ENCODE measurements at regions not wholly inside any gene's neighbourhood (a gene's known extent, or its start where the extent isn't known, plus 50 kb on each side); places are given as distances from the start of the nearest gene placed in this dataset.

- TF ChIP-seq GATA3 (IDR thresholded peaks at IDR 0.05; ENCODE audit: low read depth, low read length) (no peak), GATA2 (IDR thresholded peaks at IDR 0.05; ENCODE audit: low read depth, low read length) (no peak)
Measured at GRCh38 chr6:121959501-121959900, 440.0 kb upstream of the HSF2 start.

DNA sequence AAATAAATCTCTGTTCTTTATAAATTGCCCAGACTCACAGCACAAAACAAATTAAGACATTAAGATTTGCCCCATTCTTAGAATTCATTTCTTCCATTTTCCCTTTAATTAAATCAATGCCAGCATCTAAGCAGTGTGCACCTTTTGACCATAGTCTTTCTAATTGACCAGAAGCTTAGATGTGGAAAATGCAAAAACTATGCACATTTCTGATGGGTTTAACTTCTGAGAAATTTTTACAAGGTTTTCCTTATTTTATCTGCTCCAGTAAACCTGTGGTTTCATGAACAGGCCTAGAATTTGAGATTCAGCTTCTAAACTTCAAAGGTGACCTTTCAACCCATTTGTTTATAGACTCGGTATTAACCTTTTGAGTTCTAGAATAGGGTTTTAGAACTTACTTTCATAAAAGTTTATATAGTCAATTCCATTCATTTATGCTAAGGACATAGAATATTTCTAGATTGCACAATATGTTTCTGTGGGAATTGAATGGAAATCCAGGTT lies 437.8 kb upstream of the HSF2 start:
- TF ChIP-seq GATA2 (IDR thresholded peaks at IDR 0.05; ENCODE audit: low read depth, low read length) (no peak), GATA3 (IDR thresholded peaks at IDR 0.05; ENCODE audit: low read depth, low read length) (no peak)

DNA sequence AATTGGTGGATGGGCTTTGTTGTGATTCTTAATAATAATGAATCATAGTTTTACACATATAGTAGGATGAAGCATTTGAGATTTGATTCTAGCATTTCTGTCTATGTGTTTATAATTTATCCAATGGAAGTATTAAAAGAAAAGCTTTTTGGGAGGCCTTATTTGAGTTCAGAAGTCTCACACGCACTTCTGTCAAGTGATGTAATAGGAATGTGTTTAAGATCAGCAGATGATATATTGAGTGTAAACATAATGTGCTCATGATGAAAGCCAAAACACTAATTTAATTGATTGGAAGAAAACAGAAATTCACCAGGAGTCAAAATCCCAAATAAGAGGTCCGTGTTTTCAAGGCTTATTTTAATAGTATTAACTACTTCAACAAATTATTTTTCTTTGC lies 435.6 kb upstream of the HSF2 start:
- no peak for TF ChIP-seq GATA3 (IDR thresholded peaks at IDR 0.05; ENCODE audit: low read depth, low read length)
- TF ChIP-seq GATA2 (IDR thresholded peaks at IDR 0.05; ENCODE audit: low read depth, low read length): no peak

DNA sequence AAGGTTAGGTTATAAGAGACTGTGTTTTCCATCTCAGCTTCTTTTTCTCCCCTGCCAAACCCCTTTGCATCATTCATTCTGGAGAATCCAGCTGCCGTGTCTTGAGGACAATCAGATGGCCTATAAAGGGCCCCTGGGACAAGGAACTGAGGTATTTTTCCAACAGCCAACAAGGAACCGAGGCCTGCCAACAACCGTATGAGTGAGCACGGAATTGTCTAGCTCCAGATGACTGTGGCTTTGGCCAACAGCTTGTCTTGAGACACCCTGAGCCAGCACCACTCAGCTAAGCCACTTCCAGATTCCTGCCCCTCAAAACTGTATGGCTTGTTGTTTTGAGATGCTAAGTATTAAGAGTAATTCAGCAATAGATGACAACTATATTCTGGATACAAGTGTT lies 433.7 kb upstream of the HSF2 start:
- no peak for TF ChIP-seq GATA3 (IDR thresholded peaks at IDR 0.05; ENCODE audit: low read depth, low read length)
- no peak for TF ChIP-seq GATA2 (IDR thresholded peaks at IDR 0.05; ENCODE audit: low read depth, low read length)

DNA sequence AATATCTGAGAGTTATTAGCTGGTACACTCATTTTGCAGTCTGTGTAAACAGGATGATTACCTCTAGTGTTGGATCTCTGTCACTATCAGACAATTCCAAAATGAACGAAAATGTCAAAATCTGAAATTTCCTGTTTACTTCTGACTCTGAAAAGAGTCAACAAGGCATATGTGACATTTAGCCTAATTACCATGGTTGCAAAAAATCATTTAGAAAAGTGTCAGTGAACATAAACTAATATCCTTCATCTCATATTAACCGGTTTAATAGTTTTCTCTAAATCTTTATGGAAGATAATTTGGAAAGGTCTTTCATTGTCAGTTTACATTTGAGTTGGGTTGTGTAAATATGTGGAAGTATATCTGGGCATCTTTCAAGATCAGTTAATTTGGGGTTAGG lies 431.8 kb upstream of the HSF2 start:
- TF ChIP-seq GATA2 (IDR thresholded peaks at IDR 0.05; ENCODE audit: low read depth, low read length) (no peak), GATA3 (IDR thresholded peaks at IDR 0.05; ENCODE audit: low read depth, low read length) (no peak)

DNA sequence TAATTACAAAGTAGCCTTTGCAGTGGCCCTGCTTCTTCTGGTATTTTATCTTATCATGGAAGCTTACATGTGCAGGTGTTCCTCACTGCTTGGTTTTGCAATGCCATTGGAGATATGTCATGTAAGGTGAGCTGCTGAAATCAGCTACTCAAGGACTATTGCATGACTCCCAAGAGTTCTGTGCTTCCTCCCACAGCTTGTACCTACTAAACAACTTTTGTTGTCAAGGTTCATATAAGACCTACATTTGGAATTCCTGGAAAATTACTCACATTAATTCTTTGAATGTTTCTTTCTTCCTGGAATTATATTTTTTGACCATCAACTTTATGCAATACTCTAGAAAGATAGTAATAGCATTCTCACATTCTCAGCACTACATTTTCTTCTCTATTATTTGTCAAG lies 427.5 kb upstream of the HSF2 start:
- TF ChIP-seq GATA2 (IDR thresholded peaks at IDR 0.05; ENCODE audit: low read depth, low read length) (no peak), GATA3 (IDR thresholded peaks at IDR 0.05; ENCODE audit: low read depth, low read length) (no peak)

DNA sequence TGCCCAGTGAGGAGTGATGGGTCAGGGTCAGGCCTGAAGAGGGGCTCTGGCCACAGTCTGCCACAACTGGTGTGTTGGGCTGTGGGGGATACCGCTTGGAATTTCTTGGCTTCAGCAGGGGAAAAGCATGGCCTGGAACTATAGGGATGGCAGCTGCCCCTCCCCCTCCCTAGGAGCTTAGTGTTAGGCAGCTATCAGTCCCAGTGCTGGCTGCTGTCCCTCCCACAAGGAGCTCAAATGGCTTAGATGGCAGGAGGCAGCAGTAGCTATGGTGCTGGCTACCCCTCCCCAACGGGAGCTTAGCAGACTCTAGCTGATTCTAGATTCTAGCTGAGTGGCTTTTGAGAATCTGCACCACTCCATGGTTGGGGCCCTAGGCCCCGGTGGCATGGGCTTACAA lies 414.5 kb upstream of the HSF2 start:
- TF ChIP-seq GATA2 (IDR thresholded peaks at IDR 0.05; ENCODE audit: low read depth, low read length) (no peak), GATA3 (IDR thresholded peaks at IDR 0.05; ENCODE audit: low read depth, low read length) (no peak)

- TF ChIP-seq GATA2 (IDR thresholded peaks at IDR 0.05; ENCODE audit: low read depth, low read length) (no peak), GATA3 (IDR thresholded peaks at IDR 0.05; ENCODE audit: low read depth, low read length) (no peak)
Measured at GRCh38 chr6:121993362-121993761, 406.1 kb upstream of the HSF2 start.

DNA sequence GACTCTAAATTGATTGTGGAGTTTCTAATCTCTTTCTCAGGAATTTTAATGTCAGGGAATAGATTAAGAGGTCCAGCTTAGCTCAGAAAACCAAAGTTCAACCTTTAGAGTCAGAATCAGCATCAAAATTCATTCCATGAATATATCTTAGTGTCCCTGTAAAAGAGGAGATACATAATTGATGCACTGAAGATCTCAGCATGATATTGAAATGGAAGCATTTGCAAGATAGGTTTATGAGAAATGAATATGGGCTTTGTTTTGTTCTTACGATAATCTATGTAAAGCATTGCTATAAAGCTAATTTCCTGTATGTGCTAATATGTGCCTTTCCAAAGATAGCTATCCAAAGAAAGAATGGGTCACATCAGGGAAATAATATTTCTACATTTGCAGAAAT lies 404.5 kb upstream of the HSF2 start:
- TF ChIP-seq GATA2 (IDR thresholded peaks at IDR 0.05; ENCODE audit: low read depth, low read length) (no peak), GATA3 (IDR thresholded peaks at IDR 0.05; ENCODE audit: low read depth, low read length) (no peak)

GRCh38 chr6:121998631-121999030 lies 400.8 kb upstream of the HSF2 start:
- TF ChIP-seq GATA2 (IDR thresholded peaks at IDR 0.05; ENCODE audit: low read depth, low read length): no peak
- TF ChIP-seq GATA3 (IDR thresholded peaks at IDR 0.05; ENCODE audit: low read depth, low read length): no peak

DNA sequence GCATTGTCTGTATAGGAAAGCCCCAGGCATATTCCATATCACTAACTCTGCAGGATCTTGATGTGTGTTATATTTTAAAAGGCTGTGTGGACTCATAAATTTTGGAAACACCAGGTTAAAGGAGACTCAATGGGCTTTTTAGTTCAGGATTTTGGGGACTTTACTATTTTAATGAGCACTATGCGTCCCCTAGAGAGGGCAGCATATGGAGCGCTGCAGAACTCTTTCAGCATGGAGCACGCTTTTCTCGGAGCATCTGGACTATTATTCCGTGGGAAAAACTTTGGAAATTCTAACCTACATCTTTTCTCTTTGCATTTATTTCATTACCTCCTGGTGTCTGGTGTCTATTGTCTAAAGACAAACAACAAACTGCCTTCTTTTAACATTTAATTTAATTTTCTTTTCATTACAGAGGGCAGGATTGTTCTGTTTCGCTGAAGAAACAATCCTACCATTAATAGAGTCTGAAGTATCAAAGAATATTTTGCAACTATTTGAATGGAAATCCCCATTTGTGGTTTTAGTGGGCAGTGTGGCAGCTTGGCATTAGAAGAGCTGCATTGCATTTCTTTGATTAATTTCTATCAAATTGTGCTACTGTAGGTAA lies 399.9 kb upstream of the HSF2 start:
- no peak for TF ChIP-seq GATA2 (IDR thresholded peaks at IDR 0.05; ENCODE audit: low read depth, low read length)
- no peak for TF ChIP-seq GATA3 (IDR thresholded peaks at IDR 0.05; ENCODE audit: low read depth, low read length)

DNA sequence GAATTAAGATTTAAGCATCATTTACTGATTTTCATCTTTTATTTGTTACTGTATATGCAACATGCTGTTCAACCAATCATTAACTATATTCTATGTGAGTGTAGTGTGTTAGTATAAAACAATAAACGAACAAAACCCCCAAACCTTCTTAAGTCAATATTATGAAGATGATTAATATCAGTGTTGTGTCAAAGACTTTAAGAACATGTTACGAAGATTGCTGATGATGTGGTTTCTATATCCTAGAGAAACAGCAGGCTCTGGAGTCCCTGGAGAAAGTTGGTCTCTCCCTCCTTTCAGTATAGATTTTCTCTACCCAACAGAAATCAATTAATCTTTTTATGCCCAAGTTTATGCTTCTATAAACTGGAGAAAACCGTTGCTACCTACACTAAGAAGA lies 393.8 kb upstream of the HSF2 start:
- TF ChIP-seq GATA2 (IDR thresholded peaks at IDR 0.05; ENCODE audit: low read depth, low read length): no peak
- TF ChIP-seq GATA3 (IDR thresholded peaks at IDR 0.05; ENCODE audit: low read depth, low read length): no peak

DNA sequence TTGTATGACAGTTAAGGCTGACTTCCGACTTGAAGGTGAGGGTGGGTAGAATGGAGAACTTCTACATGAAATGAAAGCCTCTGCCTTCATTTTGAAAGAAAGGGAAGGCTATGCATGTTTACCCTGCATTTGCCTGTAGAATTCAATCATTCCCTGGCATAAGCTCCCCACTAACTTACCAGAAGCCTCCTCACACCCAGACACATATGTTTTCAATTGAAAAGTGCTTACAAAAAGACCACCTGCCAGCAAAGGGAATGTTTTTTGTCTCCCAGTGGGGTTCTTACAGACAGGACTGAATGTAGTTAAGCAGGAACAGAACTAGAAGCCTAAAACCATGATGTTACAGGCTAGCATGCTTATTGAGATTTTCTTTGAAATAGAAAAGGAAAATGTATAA lies 392.1 kb upstream of the HSF2 start:
- TF ChIP-seq GATA2 (IDR thresholded peaks at IDR 0.05; ENCODE audit: low read depth, low read length) (no peak), GATA3 (IDR thresholded peaks at IDR 0.05; ENCODE audit: low read depth, low read length) (no peak)

GRCh38 chr6:122008101-122008999 lies 391.1 kb upstream of the HSF2 start:
- no peak for TF ChIP-seq GATA2 (IDR thresholded peaks at IDR 0.05; ENCODE audit: low read depth, low read length)
- TF ChIP-seq GATA3 (IDR thresholded peaks at IDR 0.05; ENCODE audit: low read depth, low read length): no peak

DNA sequence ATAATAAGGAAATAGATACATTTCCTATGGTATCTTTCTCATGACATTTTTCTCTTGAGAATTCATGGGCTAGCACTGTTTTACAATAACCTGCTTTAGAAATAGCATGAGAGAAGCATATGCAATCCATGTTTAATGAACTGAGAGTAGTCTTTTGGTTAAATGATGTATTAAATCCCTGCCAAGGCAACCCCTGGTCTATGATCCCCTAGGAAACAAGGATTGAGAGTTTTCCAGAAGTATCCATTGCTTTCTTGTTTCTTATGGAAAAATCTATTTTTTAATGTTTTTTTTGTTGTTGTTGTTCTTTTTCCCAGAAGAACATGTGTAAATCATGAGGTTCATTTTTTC lies 390.5 kb upstream of the HSF2 start:
- TF ChIP-seq GATA3 (IDR thresholded peaks at IDR 0.05; ENCODE audit: low read depth, low read length): no peak
- TF ChIP-seq GATA2 (IDR thresholded peaks at IDR 0.05; ENCODE audit: low read depth, low read length): no peak

Data from SH-SY5Y (cell line).